ENCODE measurements at regions not wholly inside any gene's neighbourhood (a gene's known extent, or its start where the extent isn't known, plus 50 kb on each side); places are given as distances from the start of the nearest gene placed in this dataset.

DNA sequence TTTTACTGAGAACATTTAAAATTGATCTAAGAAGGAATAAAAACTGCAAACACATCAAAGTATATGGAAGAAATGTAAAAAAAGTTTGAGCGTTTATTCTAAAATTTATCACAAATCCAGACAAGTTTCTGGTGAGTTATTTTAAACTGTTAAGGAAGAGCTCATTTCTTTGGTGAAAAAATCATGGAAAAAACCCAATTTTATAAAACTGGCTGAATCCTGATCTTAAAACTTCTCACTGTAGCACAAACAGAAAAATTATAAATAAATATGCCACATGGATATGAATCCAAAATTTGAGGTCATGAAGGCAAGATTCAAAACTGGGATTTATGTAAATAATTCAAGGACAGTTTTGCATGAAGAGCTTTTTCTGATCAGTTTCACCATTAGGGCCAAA, 205.1 kb upstream of the RGMA start:
- TF ChIP-seq, protein P1, sequence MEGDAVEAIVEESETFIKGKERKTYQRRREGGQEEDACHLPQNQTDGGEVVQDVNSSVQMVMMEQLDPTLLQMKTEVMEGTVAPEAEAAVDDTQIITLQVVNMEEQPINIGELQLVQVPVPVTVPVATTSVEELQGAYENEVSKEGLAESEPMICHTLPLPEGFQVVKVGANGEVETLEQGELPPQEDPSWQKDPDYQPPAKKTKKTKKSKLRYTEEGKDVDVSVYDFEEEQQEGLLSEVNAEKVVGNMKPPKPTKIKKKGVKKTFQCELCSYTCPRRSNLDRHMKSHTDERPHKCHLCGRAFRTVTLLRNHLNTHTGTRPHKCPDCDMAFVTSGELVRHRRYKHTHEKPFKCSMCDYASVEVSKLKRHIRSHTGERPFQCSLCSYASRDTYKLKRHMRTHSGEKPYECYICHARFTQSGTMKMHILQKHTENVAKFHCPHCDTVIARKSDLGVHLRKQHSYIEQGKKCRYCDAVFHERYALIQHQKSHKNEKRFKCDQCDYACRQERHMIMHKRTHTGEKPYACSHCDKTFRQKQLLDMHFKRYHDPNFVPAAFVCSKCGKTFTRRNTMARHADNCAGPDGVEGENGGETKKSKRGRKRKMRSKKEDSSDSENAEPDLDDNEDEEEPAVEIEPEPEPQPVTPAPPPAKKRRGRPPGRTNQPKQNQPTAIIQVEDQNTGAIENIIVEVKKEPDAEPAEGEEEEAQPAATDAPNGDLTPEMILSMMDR (IDR thresholded peaks at IDR 0.05; ENCODE audit: insufficient read depth, low read length): no peak
- TF ChIP-seq POLR2AphosphoS5 (IDR thresholded peaks at IDR 0.05; ENCODE audit: low read depth) (no peak), SPI1 (IDR thresholded peaks at IDR 0.05; ENCODE audit: borderline replicate concordance, low read depth) (no peak)

All from HL-60 (cell line).